ENCODE measurements at regions not wholly inside any gene's neighbourhood (a gene's known extent, or its start where the extent isn't known, plus 50 kb on each side); places are given as distances from the start of the nearest gene placed in this dataset.

- DNase-seq, result no peak
These were observed 233.6 kb upstream of the TGFBR2 start for GRCh38 chr3:30372837-30373236.

- DNase-seq, result no peak
These were observed 221.8 kb upstream of the TGFBR2 start for GRCh38 chr3:30384546-30385072.

- no peak for DNase-seq
These were observed 213.3 kb upstream of the TGFBR2 start for GRCh38 chr3:30393079-30393478.

- no peak for DNase-seq
These were observed 209.4 kb upstream of the TGFBR2 start for GRCh38 chr3:30397030-30397429.

GRCh38 chr3:30399394-30400181 is 206.8 kb upstream of the TGFBR2 start:
- no peak for DNase-seq

GRCh38 chr3:30400926-30401325 is 205.5 kb upstream of the TGFBR2 start:
- no peak for DNase-seq

GRCh38 chr3:30401971-30402370 is 204.4 kb upstream of the TGFBR2 start:
- no peak for DNase-seq

GRCh38 chr3:30407651-30408050 is 198.8 kb upstream of the TGFBR2 start:
- DNase-seq, result no peak

GRCh38 chr3:30408105-30408557 is 198.3 kb upstream of the TGFBR2 start:
- DNase-seq, result no peak

GRCh38 chr3:30418443-30418842 is 188.0 kb upstream of the TGFBR2 start:
- no peak for DNase-seq

GRCh38 chr3:30421266-30421665 is 185.1 kb upstream of the TGFBR2 start:
- DNase-seq, result no peak

GRCh38 chr3:30426293-30426993 is 180.0 kb upstream of the TGFBR2 start:
- DNase-seq, result no peak

GRCh38 chr3:30428251-30428650 is 178.2 kb upstream of the TGFBR2 start:
- DNase-seq, result no peak

GRCh38 chr3:30435861-30436331 is 170.5 kb upstream of the TGFBR2 start:
- peak in 1 of 5 donors; percentile 27 for DNase-seq

- DNase-seq, result no peak
These were observed 169.2 kb upstream of the TGFBR2 start for GRCh38 chr3:30437171-30437601.

- DNase-seq, result no peak
These were observed 168.3 kb upstream of the TGFBR2 start for GRCh38 chr3:30438126-30438525.

GRCh38 chr3:30439451-30440053 is 166.8 kb upstream of the TGFBR2 start:
- no peak for DNase-seq

- no peak for DNase-seq
These were observed 166.2 kb upstream of the TGFBR2 start for GRCh38 chr3:30440147-30440604.

- no peak for DNase-seq
These were observed 165.5 kb upstream of the TGFBR2 start for GRCh38 chr3:30440880-30441279.

- no peak for DNase-seq
These were observed 162.4 kb upstream of the TGFBR2 start for GRCh38 chr3:30443756-30444673.

- no peak for DNase-seq
These were observed 157.7 kb upstream of the TGFBR2 start for GRCh38 chr3:30448450-30449289.

Measured in T-helper 1 cell (primary cell).